Activated CD4-positive, alpha-beta memory T cell treated with anti-CD3 and anti-CD28 coated beads for 36 hours (primary cell): ENCODE measurements at regions not wholly inside any gene's neighbourhood (a gene's known extent, or its start where the extent isn't known, plus 50 kb on each side); places are given as distances from the start of the nearest gene placed in this dataset.

Source experiments
- CTCF ChIA-PET: fragments of 350-600 bp; sonication (Branson Sonifier 250); formaldehyde crosslinking; loops from one replicate; lab custom pipeline; 2021; ENCODE audit warnings: antibody characterized with exemption, inconsistent platforms; lab: Charles Lee
- POLR2A ChIA-PET: fragments of 350-600 bp; sonication (Branson Sonifier 250); formaldehyde crosslinking; loops from one replicate; lab custom pipeline; 2021; ENCODE audit warnings: antibody characterized with exemption; lab: Charles Lee
- DNase-seq: peaks from one replicate; pipeline ENCODE4 v3.0.0-alpha.2; 2020
- H3K27ac Mint-ChIP-seq: one replicate; pipeline ENCODE4 v1.8.0; 2021; ENCODE audit warnings: mixed read lengths
- H3K27me3 Mint-ChIP-seq: one replicate; pipeline ENCODE4 v1.8.0; 2021; ENCODE audit warnings: mixed read lengths
- H3K36me3 Mint-ChIP-seq: one replicate; pipeline ENCODE4 v1.8.0; 2021; ENCODE audit warnings: mixed read lengths
- H3K4me1 Mint-ChIP-seq: one replicate; pipeline ENCODE4 v1.8.0; 2021; ENCODE audit warnings: low read depth, mixed read lengths
- H3K4me3 Mint-ChIP-seq: one replicate; pipeline ENCODE4 v1.8.0; 2021; ENCODE audit warnings: mild to moderate bottlenecking, mixed read lengths
- H3K9me3 Mint-ChIP-seq: one replicate; pipeline ENCODE4 v1.8.0; 2021; ENCODE audit warnings: mixed read lengths
- intact Hi-C: fragments of 100-400 bp; cut with micrococcal nuclease; formaldehyde crosslinking; loops from one replicate; pipeline ENCODE4 v1.15.1; 2023

DNA sequence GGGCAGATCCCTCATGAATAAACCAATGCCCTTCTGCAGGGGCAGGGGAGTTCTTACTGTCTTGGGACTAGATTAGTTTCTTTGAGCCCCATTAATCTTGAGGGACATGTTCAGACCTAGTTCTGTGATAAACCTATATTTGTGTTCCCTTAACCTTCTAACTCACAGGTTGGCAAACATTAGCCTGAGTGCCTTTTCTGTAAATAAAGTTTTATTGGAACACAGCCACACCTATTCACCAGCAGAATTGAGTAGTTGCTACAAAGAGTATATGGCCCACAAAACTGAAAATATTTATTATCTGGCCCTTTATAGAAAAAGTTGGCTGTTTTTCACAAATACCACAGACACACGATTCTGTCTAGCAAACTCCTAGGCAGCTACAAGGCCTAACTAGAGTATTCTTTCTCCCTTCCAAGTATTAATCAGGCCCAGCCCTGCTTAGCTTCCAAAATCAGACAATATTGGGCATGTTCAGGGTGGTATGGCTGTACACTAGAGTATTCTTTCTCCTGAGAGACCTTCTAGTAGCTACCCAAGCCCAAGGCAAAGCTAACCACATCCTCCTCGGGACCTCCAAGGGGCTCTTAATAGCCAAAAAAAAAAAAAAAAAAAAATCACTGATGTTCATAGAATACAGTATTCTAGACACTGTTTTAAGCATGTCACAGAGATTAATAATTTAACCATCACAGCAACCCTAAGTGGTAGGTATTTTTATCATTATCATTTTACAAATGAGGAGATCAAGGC lies 199.3 kb upstream of the PWP1 start:
- H3K9me3 Mint-ChIP-seq = no peaks in the 10 kb centered on the region
- no peaks in the 10 kb centered on the region for H3K36me3 Mint-ChIP-seq
- no peak overlapping the region for H3K4me3 Mint-ChIP-seq
- no peak overlapping the region for H3K27ac Mint-ChIP-seq
- no peaks in the 10 kb centered on the region for H3K27me3 Mint-ChIP-seq
- peaks cover 36% of the 10 kb centered on the region for H3K4me1 Mint-ChIP-seq
- CTCF ChIA-PET = no interaction called here
- POLR2A ChIA-PET = no interaction called here
- no peak for DNase-seq
- intact Hi-C loops = no loop called here

DNA sequence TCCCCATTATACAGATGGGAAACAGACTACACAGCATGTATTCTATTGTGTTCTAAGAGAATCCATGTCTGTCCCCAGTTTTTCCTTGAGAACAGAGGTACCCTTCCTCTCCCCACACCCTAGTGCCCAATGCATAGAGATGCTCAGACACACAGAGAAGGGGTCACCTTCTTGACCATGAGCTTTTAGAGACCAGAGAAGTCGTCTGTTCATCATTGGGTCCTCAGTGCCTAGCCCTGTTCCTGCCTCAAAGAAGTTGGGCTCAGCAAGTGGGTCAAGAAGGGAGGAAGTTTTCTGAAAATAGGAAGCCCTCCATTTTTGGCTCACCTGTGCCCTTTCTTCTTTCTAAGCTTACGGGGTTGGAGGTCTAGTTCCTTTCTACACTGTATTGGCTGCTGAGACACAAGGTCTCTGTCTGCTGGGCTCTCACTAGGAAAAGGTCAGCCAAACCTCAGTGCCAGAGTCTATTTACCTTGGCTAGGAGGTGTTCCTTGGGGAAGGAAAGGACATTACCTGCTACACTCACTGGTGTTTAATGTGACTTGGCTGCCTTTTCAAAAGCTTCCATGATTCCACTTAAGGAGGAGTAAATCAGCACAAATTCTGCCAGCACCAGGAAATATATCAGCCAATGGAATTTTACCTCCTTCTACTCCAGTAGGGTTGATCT lies 198.5 kb upstream of the PWP1 start:
- H3K9me3 Mint-ChIP-seq = no peaks in the 10 kb centered on the region
- H3K27me3 Mint-ChIP-seq = no peaks in the 10 kb centered on the region
- ChIA-PET CTCF (no interaction called here), POLR2A (no interaction called here)
- DNase-seq = no peak
- H3K4me1 Mint-ChIP-seq = peaks cover 40% of the 10 kb centered on the region
- H3K4me3 Mint-ChIP-seq = no peak overlapping the region
- intact Hi-C loops = no loop called here
- no peaks in the 10 kb centered on the region for H3K36me3 Mint-ChIP-seq
- H3K27ac Mint-ChIP-seq = no peak overlapping the region

DNA sequence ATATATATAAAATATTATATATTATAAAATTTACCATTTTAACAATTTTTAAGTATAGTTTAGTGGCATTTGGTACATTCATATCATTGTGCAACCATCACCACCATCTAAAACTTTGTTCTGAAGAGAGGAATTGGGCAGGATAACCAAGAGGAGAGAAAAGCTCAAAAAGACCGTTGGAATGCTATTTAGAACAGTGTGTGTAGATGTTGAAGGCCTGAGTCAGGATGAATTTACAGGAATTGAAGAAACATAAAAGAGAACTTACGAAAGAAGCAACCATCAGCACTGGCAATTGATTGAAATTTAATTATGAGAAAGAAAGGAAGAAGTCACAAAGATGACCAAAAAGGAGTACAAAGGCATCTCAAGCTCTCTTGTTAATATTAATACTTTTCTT lies 196.9 kb upstream of the PWP1 start:
- H3K27me3 Mint-ChIP-seq = no peaks in the 10 kb centered on the region
- ChIA-PET POLR2A (no interaction called here), CTCF (interaction anchor here (0.8 kb wide), 1 partner anchor 357 kb away, joined by 3 read pairs; no protein-coding TSS in a partner anchor)
- H3K4me3 Mint-ChIP-seq = no peak overlapping the region
- no peaks in the 10 kb centered on the region for H3K9me3 Mint-ChIP-seq
- no peak for DNase-seq
- intact Hi-C loops = no loop called here
- no peaks in the 10 kb centered on the region for H3K36me3 Mint-ChIP-seq
- H3K4me1 Mint-ChIP-seq = peaks cover 49% of the 10 kb centered on the region
- H3K27ac Mint-ChIP-seq = no peak overlapping the region

DNA sequence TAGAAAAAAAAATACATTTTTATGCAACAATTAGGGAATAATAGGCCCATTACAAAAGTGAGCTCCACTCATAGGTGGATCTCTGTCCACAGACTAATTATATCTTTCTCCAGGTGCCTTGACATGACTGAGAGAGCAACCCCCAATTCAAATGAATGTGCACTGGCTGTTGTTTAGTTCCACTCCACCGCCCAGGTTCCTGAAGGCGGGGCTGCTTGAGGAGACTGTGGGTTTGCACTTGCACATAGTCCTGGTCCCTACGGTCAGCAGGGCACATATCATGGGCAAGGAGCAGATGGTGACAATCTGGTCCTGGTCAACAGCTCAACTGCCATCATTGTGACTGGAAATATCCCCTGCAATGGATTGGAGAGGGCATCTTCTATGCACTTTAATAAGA lies 195.6 kb upstream of the PWP1 start:
- Mint-ChIP-seq H3K36me3 (no peaks in the 10 kb centered on the region), H3K9me3 (no peaks in the 10 kb centered on the region), H3K4me1 (peaks cover 40% of the 10 kb centered on the region), H3K27ac (no peak overlapping the region), H3K27me3 (no peaks in the 10 kb centered on the region), H3K4me3 (no peak overlapping the region)
- no peak for DNase-seq
- intact Hi-C loops = no loop called here
- ChIA-PET POLR2A (interaction anchor here (0.7 kb wide), 1 partner anchor 15 kb away, joined by 3 read pairs; no protein-coding TSS in a partner anchor), CTCF (no interaction called here)

DNA sequence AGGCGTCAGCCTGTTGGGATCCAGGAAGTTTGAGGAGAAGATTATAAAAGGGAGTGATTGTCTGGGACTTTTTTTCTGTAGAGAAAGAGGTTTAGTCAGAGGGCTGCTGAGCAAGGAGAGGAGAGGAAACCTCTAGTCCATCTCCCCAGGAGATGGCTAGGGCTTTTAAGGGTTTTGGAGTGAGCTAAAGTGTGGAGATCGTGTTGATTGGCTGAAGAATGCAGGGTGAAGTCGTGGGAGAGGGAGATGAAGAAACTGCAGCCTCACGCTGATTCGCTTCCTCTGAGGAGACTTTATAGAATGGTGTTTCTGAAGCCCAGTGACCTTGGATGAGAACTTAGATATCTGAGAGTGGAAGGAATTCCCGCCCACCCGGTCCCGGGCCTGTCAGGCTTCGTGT lies 193.7 kb upstream of the PWP1 start:
- ChIA-PET POLR2A (no interaction called here), CTCF (no interaction called here)
- Mint-ChIP-seq H3K27ac (no peak overlapping the region), H3K4me1 (peaks cover 29% of the 10 kb centered on the region), H3K4me3 (no peak overlapping the region), H3K27me3 (no peaks in the 10 kb centered on the region), H3K9me3 (no peaks in the 10 kb centered on the region), H3K36me3 (no peaks in the 10 kb centered on the region)
- no peak for DNase-seq
- intact Hi-C loops = no loop called here

DNA sequence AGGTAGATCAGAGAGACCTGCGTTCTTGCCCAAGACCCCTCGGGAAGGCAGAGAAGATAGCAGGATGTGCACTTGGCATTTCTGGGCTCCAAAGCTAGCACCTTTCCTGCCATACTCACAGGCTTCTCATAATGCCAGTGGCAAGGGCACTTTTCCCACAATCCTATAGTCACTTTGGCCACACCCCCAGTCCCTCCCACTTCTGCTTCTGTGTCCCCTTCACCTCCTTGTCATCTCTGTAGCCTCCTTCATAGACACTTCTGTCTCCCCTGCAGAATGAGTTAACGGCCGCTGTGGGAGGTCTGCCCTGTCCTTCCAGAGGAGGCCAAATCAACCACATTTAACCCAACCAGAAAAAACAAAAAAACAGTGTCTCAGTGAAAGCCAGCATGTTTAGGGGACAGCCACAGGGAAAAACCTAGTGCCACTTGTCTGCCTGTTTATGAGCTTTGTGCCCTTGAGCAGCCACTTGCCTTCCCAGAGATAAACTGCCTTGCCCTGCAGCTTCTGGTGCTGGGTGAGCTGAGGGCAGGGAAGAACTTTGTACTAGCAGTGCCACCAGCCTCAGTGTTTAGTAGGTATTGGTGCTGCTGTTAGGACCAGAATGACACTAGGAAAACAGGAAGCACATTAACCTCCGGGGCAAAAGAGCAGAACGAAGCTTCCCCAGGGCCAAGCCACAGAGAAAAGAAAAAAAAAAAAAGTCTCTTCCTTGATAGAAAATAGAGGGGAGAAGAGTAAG lies 193.0 kb upstream of the PWP1 start:
- no peaks in the 10 kb centered on the region for H3K9me3 Mint-ChIP-seq
- no peak overlapping the region for H3K27ac Mint-ChIP-seq
- intact Hi-C loops = no loop called here
- no peaks in the 10 kb centered on the region for H3K27me3 Mint-ChIP-seq
- no peak overlapping the region for H3K4me3 Mint-ChIP-seq
- DNase-seq = no peak
- CTCF ChIA-PET = interaction anchor here (0.9 kb wide), 1 partner anchor 10 kb away, joined by 3 read pairs; no protein-coding TSS in a partner anchor
- H3K36me3 Mint-ChIP-seq = no peaks in the 10 kb centered on the region
- POLR2A ChIA-PET = no interaction called here
- H3K4me1 Mint-ChIP-seq = peaks cover 24% of the 10 kb centered on the region

DNA sequence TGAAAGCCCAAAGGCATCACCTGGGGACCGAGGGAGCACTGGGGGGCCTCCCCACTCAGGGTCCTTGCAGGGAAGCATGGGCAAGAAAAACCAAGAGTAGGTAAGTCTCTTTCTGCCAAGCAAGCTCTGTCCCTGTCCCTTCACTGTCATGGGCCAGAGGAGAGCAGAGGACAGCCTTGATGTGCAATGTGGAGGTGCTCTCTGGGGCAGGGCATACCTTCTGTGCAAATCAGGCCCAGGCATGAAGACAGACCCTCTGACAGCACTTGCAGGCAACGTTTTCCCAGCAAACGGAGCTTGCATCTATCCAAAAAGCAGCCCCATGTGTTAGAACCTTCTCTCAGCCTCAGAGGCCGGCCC lies 192.5 kb upstream of the PWP1 start:
- Mint-ChIP-seq H3K36me3 (no peaks in the 10 kb centered on the region), H3K27me3 (no peaks in the 10 kb centered on the region), H3K4me1 (peaks cover 20% of the 10 kb centered on the region), H3K27ac (no peak overlapping the region), H3K4me3 (no peak overlapping the region), H3K9me3 (no peaks in the 10 kb centered on the region)
- intact Hi-C loops = no loop called here
- POLR2A ChIA-PET = no interaction called here
- DNase-seq = no peak
- CTCF ChIA-PET = interaction anchor here (0.9 kb wide), 1 partner anchor 11 kb away, joined by 3 read pairs; no protein-coding TSS in a partner anchor

DNA sequence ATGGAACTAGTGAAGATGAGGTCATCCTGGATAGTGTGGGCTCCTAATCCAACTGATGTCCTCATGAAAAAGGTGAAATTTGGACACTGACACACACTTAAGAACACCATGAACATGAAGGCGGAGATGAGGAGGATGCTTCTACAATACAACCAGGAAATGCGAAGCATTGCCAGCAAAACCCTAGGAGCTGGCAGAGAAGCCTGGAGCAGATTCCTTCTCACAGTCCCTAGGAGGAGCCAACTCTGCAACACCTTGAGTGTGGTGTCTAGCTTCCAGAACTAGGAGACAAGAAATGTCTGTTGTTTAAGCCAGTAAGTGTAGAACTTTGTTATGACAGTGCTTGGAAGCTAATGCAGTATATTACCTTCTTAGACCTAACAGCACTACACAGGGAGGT lies 191.9 kb upstream of the PWP1 start:
- intact Hi-C loops = no loop called here
- H3K27me3 Mint-ChIP-seq = no peaks in the 10 kb centered on the region
- ChIA-PET CTCF (interaction anchor here (0.9 kb wide), 1 partner anchor 11 kb away, joined by 3 read pairs; no protein-coding TSS in a partner anchor), POLR2A (no interaction called here)
- H3K4me1 Mint-ChIP-seq = peaks cover 20% of the 10 kb centered on the region
- DNase-seq = no peak
- no peak overlapping the region for H3K27ac Mint-ChIP-seq
- H3K4me3 Mint-ChIP-seq = no peak overlapping the region
- H3K9me3 Mint-ChIP-seq = no peaks in the 10 kb centered on the region
- no peaks in the 10 kb centered on the region for H3K36me3 Mint-ChIP-seq

DNA sequence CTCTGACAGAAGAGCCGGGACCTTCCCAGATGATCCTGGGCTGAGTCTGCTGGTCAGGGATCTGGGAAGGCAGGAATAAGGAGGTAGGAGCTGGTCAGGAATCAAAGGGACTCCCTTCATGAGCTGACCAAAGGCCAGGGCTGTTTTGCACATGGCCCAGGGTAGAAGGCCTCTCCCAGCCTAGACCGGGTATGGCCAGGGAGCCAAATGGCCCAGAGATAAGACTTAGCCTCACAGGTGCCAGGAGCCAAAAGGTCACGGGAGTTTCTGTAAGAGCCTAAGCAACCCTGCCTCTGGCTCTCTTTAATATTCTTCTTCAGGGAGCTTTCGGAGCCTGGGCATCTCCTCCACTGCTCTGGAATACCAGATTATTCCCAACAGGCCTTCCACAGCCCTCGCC lies 191.3 kb upstream of the PWP1 start:
- DNase-seq = no peak
- Mint-ChIP-seq H3K4me1 (peaks cover 20% of the 10 kb centered on the region), H3K27me3 (no peaks in the 10 kb centered on the region), H3K27ac (no peak overlapping the region), H3K36me3 (no peaks in the 10 kb centered on the region), H3K9me3 (no peaks in the 10 kb centered on the region), H3K4me3 (no peak overlapping the region)
- intact Hi-C loops = no loop called here
- POLR2A ChIA-PET = no interaction called here
- CTCF ChIA-PET = no interaction called here

DNA sequence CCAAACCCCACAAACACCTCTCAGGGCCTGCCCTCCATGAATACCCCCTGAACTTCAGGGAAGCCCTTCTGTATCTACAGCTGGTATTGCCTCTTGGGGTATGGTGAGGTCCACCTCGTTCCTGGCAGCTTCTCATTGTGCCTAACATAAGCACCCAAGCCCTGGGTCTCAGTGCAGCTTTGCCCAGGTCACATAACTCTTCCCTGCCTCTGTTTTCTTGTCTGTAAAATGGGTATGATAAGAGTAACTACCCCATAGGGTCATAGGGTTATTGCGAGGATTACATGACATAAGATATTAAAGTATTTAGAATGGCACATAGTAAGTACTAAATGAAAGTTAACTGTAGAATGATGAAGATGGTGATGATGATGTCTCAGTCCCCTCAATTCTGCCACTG lies 190.0 kb upstream of the PWP1 start:
- H3K9me3 Mint-ChIP-seq = no peaks in the 10 kb centered on the region
- H3K36me3 Mint-ChIP-seq = no peaks in the 10 kb centered on the region
- intact Hi-C loops = no loop called here
- POLR2A ChIA-PET = no interaction called here
- no peak overlapping the region for H3K4me3 Mint-ChIP-seq
- H3K4me1 Mint-ChIP-seq = peaks cover 19% of the 10 kb centered on the region
- no peaks in the 10 kb centered on the region for H3K27me3 Mint-ChIP-seq
- DNase-seq = no peak
- H3K27ac Mint-ChIP-seq = no peak overlapping the region
- CTCF ChIA-PET = no interaction called here

DNA sequence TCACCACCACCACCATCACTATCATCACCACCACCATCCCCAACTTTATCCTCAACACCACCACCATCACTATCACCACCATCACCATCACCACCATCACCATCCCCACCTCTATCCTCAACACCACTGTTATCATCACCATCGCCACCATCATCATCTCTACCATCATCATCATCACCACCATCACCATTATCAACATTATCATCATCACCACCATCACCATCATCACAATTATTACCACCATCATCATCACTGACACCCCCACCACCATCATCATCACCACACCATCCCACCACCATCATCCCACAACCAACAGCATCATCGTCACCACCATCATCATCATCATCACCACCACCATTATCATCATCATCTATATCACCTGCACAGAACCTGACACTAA lies 188.4 kb upstream of the PWP1 start:
- Mint-ChIP-seq H3K9me3 (no peaks in the 10 kb centered on the region), H3K4me3 (no peak overlapping the region), H3K27me3 (no peaks in the 10 kb centered on the region), H3K36me3 (no peaks in the 10 kb centered on the region), H3K4me1 (peaks cover 13% of the 10 kb centered on the region), H3K27ac (no peak overlapping the region)
- DNase-seq = no peak
- POLR2A ChIA-PET = no interaction called here
- CTCF ChIA-PET = no interaction called here
- intact Hi-C loops = no loop called here

DNA sequence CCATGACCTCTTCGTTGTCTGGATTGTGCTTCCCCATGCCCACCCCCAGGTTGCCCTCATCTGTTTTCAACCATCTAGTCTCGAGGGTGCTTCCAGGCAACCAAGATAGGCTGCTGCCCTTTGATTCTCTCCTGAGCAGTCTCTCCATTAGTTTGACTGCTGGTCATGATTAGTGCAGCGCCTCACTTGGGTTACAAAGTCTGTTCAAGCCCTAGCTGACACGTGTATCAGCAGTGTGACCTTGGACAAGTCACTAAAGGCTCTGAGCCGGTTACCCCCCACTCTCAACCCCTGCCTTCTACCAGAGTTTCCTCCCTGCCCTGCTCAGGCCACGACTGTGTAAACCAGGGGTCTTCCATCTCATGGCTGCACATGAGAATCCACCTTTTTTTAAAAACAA lies 185.3 kb upstream of the PWP1 start:
- ChIA-PET CTCF (interaction anchor here (0.9 to 1.6 kb wide), 2 partner anchors 107 to 369 kb away, joined by 3 to 4 read pairs; no protein-coding TSS in a partner anchor), POLR2A (no interaction called here)
- H3K27ac Mint-ChIP-seq = no peak overlapping the region
- H3K4me1 Mint-ChIP-seq = peaks cover 5% of the 10 kb centered on the region
- no peaks in the 10 kb centered on the region for H3K36me3 Mint-ChIP-seq
- intact Hi-C loops = no loop called here
- H3K4me3 Mint-ChIP-seq = no peak overlapping the region
- no peaks in the 10 kb centered on the region for H3K27me3 Mint-ChIP-seq
- H3K9me3 Mint-ChIP-seq = peaks cover 4% of the 10 kb centered on the region
- no peak for DNase-seq
